ENCODE measurements at regions not wholly inside any gene's neighbourhood (a gene's known extent, or its start where the extent isn't known, plus 50 kb on each side); places are given as distances from the start of the nearest gene placed in this dataset.
A peak's percentile ranks its signal among the peaks of the same experiment; 100 is the strongest.
"Not testable (repeated sequence)": the region's sequence is repeated elsewhere in the genome, so short reads cannot be mapped to it uniquely, and the experiment has no call there.

DNA sequence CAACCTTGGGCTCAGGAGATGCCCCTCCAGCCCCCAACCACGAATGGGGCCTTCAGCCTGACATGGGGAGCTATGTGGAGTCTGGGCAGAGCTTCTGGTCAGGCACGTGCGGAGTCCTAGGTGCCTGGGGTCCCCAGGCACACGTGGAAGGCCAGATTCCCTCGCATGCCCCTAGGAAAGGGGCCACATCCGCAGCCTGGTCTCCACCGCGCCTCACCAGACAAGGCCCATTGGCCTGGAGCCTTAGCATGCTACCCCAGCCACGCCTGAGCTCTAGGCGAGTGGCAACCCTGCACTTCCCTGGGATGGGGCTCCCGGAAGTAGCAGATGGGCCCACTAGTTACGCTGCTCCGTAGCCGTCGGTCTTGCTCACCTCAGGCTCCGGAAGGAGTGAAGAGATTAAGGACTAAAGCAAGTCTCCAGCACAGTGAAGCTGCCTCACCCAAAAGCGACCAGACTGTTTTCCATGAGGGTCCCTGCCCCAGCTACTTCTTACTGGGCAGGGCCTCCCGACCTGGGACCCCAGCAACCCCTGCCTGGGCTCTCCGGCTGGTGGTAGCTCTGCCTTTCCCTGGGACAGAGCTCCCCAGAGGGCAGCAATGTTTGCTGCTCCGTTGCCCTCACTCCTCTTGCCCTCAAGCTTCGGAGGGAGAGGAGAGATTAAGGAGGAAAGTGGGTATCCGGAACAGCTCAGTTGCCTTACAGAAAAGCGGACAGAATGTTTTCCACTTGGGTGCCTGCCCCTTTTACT is 93.2 kb upstream of the IMPG1 start:
- no peak overlapping the region for H3K4me3 Mint-ChIP-seq

GRCh38 chr6:76162811-76163210 is 90.3 kb upstream of the IMPG1 start:
- no peaks in the 10 kb centered on the region for H3K27me3 ChIP-seq (ENCODE audit: control insufficient read depth in 1 of 2, insufficient read depth in 2 of 2, low read length in 2 of 2)
- H3K9me3 Mint-ChIP-seq = peaks cover 13% of the 10 kb centered on the region
- no peak overlapping the region for H3K27ac ChIP-seq (ENCODE audit: low read depth in 1 of 2, low read length in 2 of 2)
- H3K27me3 Mint-ChIP-seq = no peaks in the 10 kb centered on the region
- ATAC-seq (ENCODE audit: poor library complexity) (no peak), DNase-seq (no peak)
- ChIA-PET CTCF (no interaction called here), POLR2A (no interaction called here)
- H3K4me1 ChIP-seq (ENCODE audit: insufficient read depth, low read length) = no peaks in the 10 kb centered on the region
- no peak overlapping the region for H3K27ac Mint-ChIP-seq
- H3K36me3 ChIP-seq (ENCODE audit: insufficient read depth, low read length) = no peaks in the 10 kb centered on the region
- H3K36me3 Mint-ChIP-seq (ENCODE audit: low read depth) = no peaks in the 10 kb centered on the region
- no peaks in the 10 kb centered on the region for H3K4me1 Mint-ChIP-seq (ENCODE audit: low read depth)
- TF ChIP-seq, protein P1, sequence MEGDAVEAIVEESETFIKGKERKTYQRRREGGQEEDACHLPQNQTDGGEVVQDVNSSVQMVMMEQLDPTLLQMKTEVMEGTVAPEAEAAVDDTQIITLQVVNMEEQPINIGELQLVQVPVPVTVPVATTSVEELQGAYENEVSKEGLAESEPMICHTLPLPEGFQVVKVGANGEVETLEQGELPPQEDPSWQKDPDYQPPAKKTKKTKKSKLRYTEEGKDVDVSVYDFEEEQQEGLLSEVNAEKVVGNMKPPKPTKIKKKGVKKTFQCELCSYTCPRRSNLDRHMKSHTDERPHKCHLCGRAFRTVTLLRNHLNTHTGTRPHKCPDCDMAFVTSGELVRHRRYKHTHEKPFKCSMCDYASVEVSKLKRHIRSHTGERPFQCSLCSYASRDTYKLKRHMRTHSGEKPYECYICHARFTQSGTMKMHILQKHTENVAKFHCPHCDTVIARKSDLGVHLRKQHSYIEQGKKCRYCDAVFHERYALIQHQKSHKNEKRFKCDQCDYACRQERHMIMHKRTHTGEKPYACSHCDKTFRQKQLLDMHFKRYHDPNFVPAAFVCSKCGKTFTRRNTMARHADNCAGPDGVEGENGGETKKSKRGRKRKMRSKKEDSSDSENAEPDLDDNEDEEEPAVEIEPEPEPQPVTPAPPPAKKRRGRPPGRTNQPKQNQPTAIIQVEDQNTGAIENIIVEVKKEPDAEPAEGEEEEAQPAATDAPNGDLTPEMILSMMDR (IDR thresholded peaks at IDR 0.05) = no peak
- no peak overlapping the region for H3K4me3 ChIP-seq (ENCODE audit: low read length)
- H3K9me3 ChIP-seq (ENCODE audit: control insufficient read depth in 1 of 2, insufficient read depth in 1 of 2, low read length in 2 of 2) = peaks cover 6 to 18% of the 10 kb centered on the region in 2 experiments
- intact Hi-C loops (cut with DNase I, micrococcal nuclease) = no loop called here
- H3K4me3 Mint-ChIP-seq = no peak overlapping the region

More for the DNA sequence above, 93.2 kb upstream of the IMPG1 start:
- ChIA-PET POLR2A (no interaction called here), CTCF (no interaction called here)
- Histone ChIP-seq H3K36me3 (ENCODE audit: insufficient read depth, low read length) (no peaks in the 10 kb centered on the region), H3K4me3 (ENCODE audit: low read length) (no peak overlapping the region), H3K9me3 (ENCODE audit: control insufficient read depth in 1 of 2, insufficient read depth in 1 of 2, low read length in 2 of 2) (peaks cover 4 to 18% of the 10 kb centered on the region in 2 experiments), H3K27ac (ENCODE audit: low read depth in 1 of 2, low read length in 2 of 2) (no peak overlapping the region), H3K27me3 (ENCODE audit: control insufficient read depth in 1 of 2, insufficient read depth in 2 of 2, low read length in 2 of 2) (no peaks in the 10 kb centered on the region), H3K4me1 (ENCODE audit: insufficient read depth, low read length) (no peaks in the 10 kb centered on the region)
- intact Hi-C loops (cut with DNase I, micrococcal nuclease) = no loop called here
- H3K9me3 Mint-ChIP-seq = peaks cover 16% of the 10 kb centered on the region
- ATAC-seq (ENCODE audit: poor library complexity) = no peak
- DNase-seq = peak in 1 of 14 experiments; percentile 4
- no peaks in the 10 kb centered on the region for H3K4me1 Mint-ChIP-seq (ENCODE audit: low read depth)
- no peaks in the 10 kb centered on the region for H3K27me3 Mint-ChIP-seq
- no peaks in the 10 kb centered on the region for H3K36me3 Mint-ChIP-seq (ENCODE audit: low read depth)
- H3K27ac Mint-ChIP-seq = no peak overlapping the region
- TF ChIP-seq, protein P1 (IDR thresholded peaks at IDR 0.05) = no peak

- H3K9me3 Mint-ChIP-seq = peaks cover 11% of the 10 kb centered on the region
- ATAC-seq (ENCODE audit: poor library complexity); H3K36me3 Mint-ChIP-seq (ENCODE audit: low read depth); H3K4me1 Mint-ChIP-seq (ENCODE audit: low read depth); H3K4me1 ChIP-seq (ENCODE audit: insufficient read depth, low read length); intact Hi-C loops (cut with DNase I, micrococcal nuclease); POLR2A ChIA-PET; H3K4me3 ChIP-seq (ENCODE audit: low read length); H3K27ac Mint-ChIP-seq; DNase-seq; CTCF ChIA-PET; H3K27me3 Mint-ChIP-seq; H3K36me3 ChIP-seq (ENCODE audit: insufficient read depth, low read length); H3K9me3 ChIP-seq (ENCODE audit: control insufficient read depth in 1 of 2, insufficient read depth in 1 of 2, low read length in 2 of 2); H3K4me3 Mint-ChIP-seq; H3K27ac ChIP-seq (ENCODE audit: low read depth in 1 of 2, low read length in 2 of 2); H3K27me3 ChIP-seq (ENCODE audit: control insufficient read depth in 1 of 2, insufficient read depth in 2 of 2, low read length in 2 of 2): not testable (repeated sequence)
Measured at GRCh38 chr6:76157800-76158199, 85.3 kb upstream of the IMPG1 start.

DNA sequence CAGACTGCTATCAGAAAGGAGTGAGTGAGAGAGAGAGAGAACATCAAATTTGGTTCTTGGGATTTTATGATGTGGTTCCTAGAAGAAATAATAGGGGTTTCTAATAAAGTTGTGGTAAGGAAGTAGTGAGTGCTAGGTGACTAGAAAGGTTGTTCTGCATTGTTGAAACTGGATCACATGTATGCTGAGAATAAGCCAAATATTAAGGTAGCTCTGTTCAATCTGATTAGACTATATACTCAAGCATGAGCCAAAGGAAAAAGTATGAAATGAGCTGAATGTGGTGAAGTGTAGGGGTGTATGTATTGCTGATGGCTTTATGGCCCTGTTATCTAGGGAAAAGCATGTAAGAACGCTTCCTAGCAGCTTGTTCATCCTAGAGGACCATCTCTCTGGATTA is 63.0 kb upstream of the IMPG1 start:
- H3K9me3 Mint-ChIP-seq = peaks cover under 1% of the 10 kb centered on the region
- no peaks in the 10 kb centered on the region for H3K27me3 Mint-ChIP-seq
- Histone ChIP-seq H3K9me3 (ENCODE audit: control insufficient read depth in 1 of 2, insufficient read depth in 1 of 2, low read length in 2 of 2) (no peaks in the 10 kb centered on the region), H3K4me1 (ENCODE audit: insufficient read depth, low read length) (no peaks in the 10 kb centered on the region), H3K36me3 (ENCODE audit: insufficient read depth, low read length) (no peaks in the 10 kb centered on the region), H3K27me3 (ENCODE audit: control insufficient read depth in 1 of 2, insufficient read depth in 2 of 2, low read length in 2 of 2) (no peaks in the 10 kb centered on the region), H3K27ac (ENCODE audit: low read depth in 1 of 2, low read length in 2 of 2) (no peak overlapping the region), H3K4me3 (ENCODE audit: low read length) (no peak overlapping the region)
- ATAC-seq (ENCODE audit: poor library complexity) = no peak
- TF ChIP-seq, protein P1 (IDR thresholded peaks at IDR 0.05) = no peak
- DNase-seq = no peak
- intact Hi-C loops (cut with DNase I, micrococcal nuclease) = no loop called here
- CTCF ChIA-PET = no interaction called here
- no peaks in the 10 kb centered on the region for H3K36me3 Mint-ChIP-seq (ENCODE audit: low read depth)
- no peak overlapping the region for H3K4me3 Mint-ChIP-seq
- no peak overlapping the region for H3K27ac Mint-ChIP-seq
- POLR2A ChIA-PET = no interaction called here
- no peaks in the 10 kb centered on the region for H3K4me1 Mint-ChIP-seq (ENCODE audit: low read depth)
